Brain microvascular endothelial cell (primary cell): ENCODE measurements at regions not wholly inside any gene's neighbourhood (a gene's known extent, or its start where the extent isn't known, plus 50 kb on each side); places are given as distances from the start of the nearest gene placed in this dataset.

Source experiments
- DNase-seq: peaks from one replicate; pipeline ENCODE4 v3.0.0-alpha.2; 2020
- H3K27ac ChIP-seq: fragments of 250-450 bp; sonication (Bioruptor Pico); 2 replicates; pipeline ENCODE4 v1.5.1; 2020; ENCODE audit warnings: mild to moderate bottlenecking, moderate library complexity
- H3K27me3 ChIP-seq: fragments of 250-450 bp; sonication (Bioruptor Pico); replicated peaks from 2 replicates; pipeline ENCODE4 v1.5.1; 2020; ENCODE audit warnings: mild to moderate bottlenecking
- H3K36me3 ChIP-seq: fragments of 250-450 bp; sonication (Bioruptor Pico); replicated peaks from 2 replicates; pipeline ENCODE4 v1.5.1; 2020; ENCODE audit warnings: mild to moderate bottlenecking
- H3K4me3 ChIP-seq: 2 replicates; pipeline ENCODE4 v1.5.1; 2011; ENCODE audit warnings: low read depth, mild to moderate bottlenecking, control low read depth, low read length, moderate library complexity
- CTCF ChIP-seq: IDR thresholded peaks from 2 replicates; pipeline ENCODE4 v1.5.1; 2011; ENCODE audit warnings: low read depth, mild to moderate bottlenecking, moderate library complexity, low read length, control low read depth, inconsistent platforms; ENCODE audit errors: missing control alignments
- in situ Hi-C: cut with HindIII; loops from 2 replicates; pipeline ENCODE4 v1.10.0; 2017; ENCODE audit warnings: low sequenced_read_pairs, low pct_ligation_motif_present

GRCh38 chr5:50945139-50945538 is 278.7 kb downstream of the PARP8 start:
- Histone ChIP-seq H3K4me3 (no peak overlapping the region), H3K36me3 (no peaks in the 10 kb centered on the region), H3K27ac (no peak overlapping the region), H3K27me3 (no peaks in the 10 kb centered on the region)
- TF ChIP-seq CTCF: no peak
- in situ Hi-C loops: no loop called here
- DNase-seq: no peak

- Histone ChIP-seq H3K4me3 (no peak overlapping the region), H3K27ac (no peak overlapping the region), H3K27me3 (no peaks in the 10 kb centered on the region), H3K36me3 (no peaks in the 10 kb centered on the region)
- in situ Hi-C loops: no loop called here
- no peak for DNase-seq
- TF ChIP-seq CTCF: no peak
These were observed 281.7 kb downstream of the PARP8 start for GRCh38 chr5:50947906-50948683.

- TF ChIP-seq CTCF: no peak
- in situ Hi-C loops: loop anchor here (25.0 kb wide), 1 partner anchor 1709 kb away; no protein-coding TSS in a partner anchor
- H3K27me3 ChIP-seq: no peaks in the 10 kb centered on the region
- H3K36me3 ChIP-seq: no peaks in the 10 kb centered on the region
- H3K4me3 ChIP-seq: no peak overlapping the region
- H3K27ac ChIP-seq: no peak overlapping the region
- no peak for DNase-seq
These were observed 286.9 kb downstream of the PARP8 start for GRCh38 chr5:50953290-50953689.

- H3K4me3 ChIP-seq: no peak overlapping the region
- peak; percentile 48 for TF ChIP-seq CTCF
- H3K27me3 ChIP-seq: peaks cover 6% of the 10 kb centered on the region
- peak; percentile 44 for DNase-seq
- H3K36me3 ChIP-seq: no peaks in the 10 kb centered on the region
- in situ Hi-C loops: loop anchor here (25.0 kb wide), 1 partner anchor 1703 kb away; no protein-coding TSS in a partner anchor
- H3K27ac ChIP-seq: no peak overlapping the region
These were observed 292.5 kb downstream of the PARP8 start for GRCh38 chr5:50958852-50959457.

- in situ Hi-C loops: loop anchor here (25.0 kb wide), 1 partner anchor 1699 kb away; no protein-coding TSS in a partner anchor
- Histone ChIP-seq H3K4me3 (peak overlapping the region; percentile 47), H3K27ac (no peak overlapping the region), H3K36me3 (no peaks in the 10 kb centered on the region), H3K27me3 (peaks cover 46% of the 10 kb centered on the region)
- TF ChIP-seq CTCF: peak; percentile 99
- DNase-seq: peak; percentile 47
These were observed 296.8 kb downstream of the PARP8 start for GRCh38 chr5:50962934-50963872.
